ENCODE measurements at regions not wholly inside any gene's neighbourhood (a gene's known extent, or its start where the extent isn't known, plus 50 kb on each side); places are given as distances from the start of the nearest gene placed in this dataset.

DNA sequence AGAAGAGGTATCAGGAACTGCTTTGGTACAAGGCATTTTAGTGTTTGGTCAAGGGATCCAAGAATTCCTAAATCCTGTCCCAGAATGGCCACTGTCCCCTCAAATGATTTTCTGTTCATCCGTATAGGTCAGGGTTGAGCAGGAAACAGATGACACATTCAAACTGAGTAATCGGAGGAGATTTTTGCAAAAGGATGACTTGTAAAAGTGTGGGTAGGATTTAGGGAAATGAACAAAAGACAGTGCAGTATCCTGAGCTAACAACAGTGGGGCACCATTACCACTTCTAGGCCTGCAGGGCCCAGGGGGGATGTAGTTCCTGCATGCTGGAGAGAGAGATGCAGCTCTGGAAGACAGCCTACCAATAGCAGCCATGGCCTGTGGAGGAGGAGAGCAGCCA lies 290.1 kb downstream of the ZSWIM6 start:
- DNase-seq (ENCODE audit: low read depth) = no peak

DNA sequence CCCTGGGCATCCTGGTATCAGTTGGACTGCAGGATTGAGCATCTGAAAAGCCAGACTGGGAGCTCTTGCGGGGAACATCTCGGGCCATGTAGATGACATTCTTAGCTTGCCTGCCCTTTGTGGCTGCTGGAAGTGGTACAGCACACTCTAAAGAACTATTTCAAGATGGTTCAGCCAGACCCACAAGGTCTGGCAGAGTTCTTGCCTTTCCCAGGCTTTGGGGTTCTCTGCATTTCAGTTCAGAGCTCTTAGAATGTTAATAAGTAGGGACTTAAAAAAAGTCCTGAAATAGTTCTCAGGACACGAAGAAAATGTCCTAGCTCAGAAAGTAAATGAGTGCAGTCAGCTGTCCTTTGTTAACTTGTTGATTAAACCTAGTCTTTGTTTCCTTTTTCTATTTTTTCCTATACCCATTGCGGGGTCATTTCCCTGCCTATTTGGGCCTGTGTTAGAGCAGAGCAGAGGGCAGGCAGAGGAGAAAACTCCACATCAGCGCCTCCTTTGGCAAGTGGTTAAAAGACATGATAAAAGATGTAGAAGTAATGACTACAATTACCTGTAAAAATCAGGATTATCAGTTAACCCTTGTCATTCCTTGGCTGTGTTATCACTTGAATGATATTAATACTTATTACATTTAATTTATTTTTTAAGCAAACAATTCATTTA lies 291.5 kb downstream of the ZSWIM6 start:
- no peak for DNase-seq (ENCODE audit: low read depth)

- no peak for DNase-seq (ENCODE audit: low read depth)
These were observed 292.6 kb downstream of the ZSWIM6 start for GRCh38 chr5:61624553-61625136.

- DNase-seq (ENCODE audit: low read depth) = no peak
These were observed 293.1 kb downstream of the ZSWIM6 start for GRCh38 chr5:61625137-61625561.

- DNase-seq (ENCODE audit: low read depth) = no peak
These were observed 293.9 kb downstream of the ZSWIM6 start for GRCh38 chr5:61625681-61626621.

- no peak for DNase-seq (ENCODE audit: low read depth)
These were observed 294.7 kb downstream of the ZSWIM6 start for GRCh38 chr5:61626639-61627282.

- no peak for DNase-seq (ENCODE audit: low read depth)
These were observed 295.5 kb downstream of the ZSWIM6 start for GRCh38 chr5:61627531-61627930.

- DNase-seq (ENCODE audit: low read depth) = no peak
These were observed 298.9 kb downstream of the ZSWIM6 start for GRCh38 chr5:61630908-61631307.

- no peak for DNase-seq (ENCODE audit: low read depth)
These were observed 299.4 kb downstream of the ZSWIM6 start for GRCh38 chr5:61631438-61631941.

- no peak for DNase-seq (ENCODE audit: low read depth)
These were observed 300.0 kb downstream of the ZSWIM6 start for GRCh38 chr5:61632064-61632463.

DNA sequence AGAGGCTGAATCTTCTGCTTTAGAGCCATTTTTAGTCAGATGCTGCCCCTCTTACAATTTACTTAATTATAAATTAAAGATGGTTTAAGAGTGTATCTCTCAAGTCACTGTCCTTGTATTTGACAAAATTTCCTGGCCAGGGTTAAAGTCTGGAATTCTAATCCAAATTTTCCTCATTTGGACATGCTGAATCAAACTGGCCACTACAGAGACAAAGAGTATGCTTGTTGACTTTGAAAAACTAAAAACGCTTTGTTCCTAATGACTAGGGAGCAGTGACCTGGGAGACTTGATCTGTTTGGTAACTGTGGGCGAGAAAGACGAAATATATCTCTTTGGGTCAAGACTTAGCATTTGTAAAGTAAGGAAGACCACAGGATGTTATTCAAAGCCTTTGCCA lies 303.2 kb downstream of the ZSWIM6 start:
- no peak for DNase-seq (ENCODE audit: low read depth)

- no peak for DNase-seq (ENCODE audit: low read depth)
These were observed 305.5 kb downstream of the ZSWIM6 start for GRCh38 chr5:61637566-61637965.

DNA sequence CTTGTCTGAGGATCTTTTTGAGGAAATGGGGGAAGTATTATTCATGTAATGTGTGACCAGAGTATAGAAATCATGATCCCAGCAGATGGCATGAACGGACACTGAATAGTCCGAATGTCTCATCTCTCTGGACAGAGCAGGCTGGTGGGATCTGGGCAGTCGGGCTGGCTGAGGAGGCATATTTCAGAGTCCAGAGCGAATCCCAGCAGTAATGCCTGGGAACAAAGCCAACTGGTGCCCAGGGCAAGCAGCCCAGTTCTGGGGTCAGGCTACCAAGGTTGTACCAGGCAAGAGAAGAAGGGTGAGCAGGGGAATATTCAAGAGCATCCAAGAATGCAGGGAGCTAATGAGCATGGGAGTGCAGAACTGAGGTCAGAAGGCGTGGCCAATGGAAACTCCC lies 306.4 kb downstream of the ZSWIM6 start:
- no peak for DNase-seq (ENCODE audit: low read depth)

DNA sequence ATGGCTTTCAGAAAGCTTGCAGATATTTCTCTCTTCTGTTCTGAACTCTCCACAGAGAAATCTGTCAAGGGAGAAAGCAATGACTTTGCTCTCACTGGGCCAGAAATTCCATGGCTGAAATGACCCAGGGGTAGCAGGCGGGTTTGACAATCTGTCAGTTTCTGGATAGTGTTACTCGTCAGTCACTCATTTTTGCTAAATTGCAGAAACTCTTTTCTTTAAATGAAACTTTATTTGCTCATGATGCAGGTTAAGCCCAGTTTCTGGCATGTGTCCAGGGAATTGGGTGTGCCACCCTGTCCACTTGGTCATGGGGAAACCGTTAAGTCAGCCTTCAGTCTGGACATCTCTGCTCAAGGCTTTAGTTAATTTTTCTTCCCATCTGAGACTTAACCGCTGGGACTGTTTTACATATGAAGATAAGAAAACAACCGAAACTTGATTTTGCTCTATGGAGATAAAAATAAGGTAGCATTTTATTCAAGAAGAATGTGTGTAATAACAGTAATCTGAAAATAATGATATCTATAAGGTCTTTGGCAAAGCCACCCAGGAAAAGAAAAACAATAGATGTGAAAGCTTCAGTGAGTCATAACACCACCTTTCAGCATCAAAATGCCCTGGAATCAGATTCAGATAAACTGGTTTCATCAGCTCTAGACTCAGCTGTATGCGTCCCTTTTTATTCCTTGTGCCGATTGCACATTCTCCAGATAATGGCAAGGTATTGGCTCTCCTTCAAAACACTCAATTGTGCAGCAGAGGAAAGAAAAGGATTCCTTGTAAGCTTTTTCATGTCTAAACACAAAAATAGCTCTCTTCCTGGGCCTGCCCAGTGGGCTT lies 308.3 kb downstream of the ZSWIM6 start:
- DNase-seq (ENCODE audit: low read depth) = no peak

GRCh38 chr5:61641748-61642565 lies 309.9 kb downstream of the ZSWIM6 start:
- DNase-seq (ENCODE audit: low read depth) = no peak

GRCh38 chr5:61647672-61648071 lies 315.6 kb downstream of the ZSWIM6 start:
- DNase-seq (ENCODE audit: low read depth) = no peak

- no peak for DNase-seq (ENCODE audit: low read depth)
These were observed 317.2 kb downstream of the ZSWIM6 start for GRCh38 chr5:61649231-61649630.

DNA sequence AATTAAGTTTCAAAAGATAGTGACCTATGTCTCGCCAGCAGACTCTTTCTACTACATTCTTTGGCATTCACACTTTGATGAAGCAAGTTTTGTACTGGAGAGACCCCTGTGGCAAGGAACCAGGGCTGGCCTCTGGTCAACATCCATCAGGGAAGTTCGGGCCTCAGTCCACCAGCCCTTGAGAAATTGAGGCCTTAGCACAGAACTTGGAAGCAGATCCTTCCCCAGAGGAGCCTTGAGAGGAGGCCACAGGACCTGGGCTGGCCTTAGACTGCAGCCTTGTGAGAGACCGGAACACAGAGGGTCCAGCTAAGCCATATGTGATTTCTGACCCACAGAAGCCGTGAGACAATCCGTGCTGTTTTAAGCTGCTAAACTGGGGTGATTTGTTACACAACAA lies 317.9 kb downstream of the ZSWIM6 start:
- no peak for DNase-seq (ENCODE audit: low read depth)

- DNase-seq (ENCODE audit: low read depth) = no peak
These were observed 318.6 kb downstream of the ZSWIM6 start for GRCh38 chr5:61650661-61651060.

GRCh38 chr5:61651195-61651594 lies 319.1 kb downstream of the ZSWIM6 start:
- DNase-seq (ENCODE audit: low read depth) = no peak

Data from T follicular helper cell (primary cell).